NCI-H446 (cell line): ENCODE measurements at regions not wholly inside any gene's neighbourhood (a gene's known extent, or its start where the extent isn't known, plus 50 kb on each side); places are given as distances from the start of the nearest gene placed in this dataset.
"Not testable (repeated sequence)": the region's sequence is repeated elsewhere in the genome, so short reads cannot be mapped to it uniquely, and the experiment has no call there.

ENCODE experiments used
- DNase-seq, 2 experiments: peaks; one replicate each; lab custom pipeline; 2025; lab: John Stamatoyannopoulos, UW

GRCh38 chr2:60246583-60246982 lies 306.9 kb downstream of the BCL11A start:
- peak in 1 of 2 experiments; percentile 18 for DNase-seq

DNA sequence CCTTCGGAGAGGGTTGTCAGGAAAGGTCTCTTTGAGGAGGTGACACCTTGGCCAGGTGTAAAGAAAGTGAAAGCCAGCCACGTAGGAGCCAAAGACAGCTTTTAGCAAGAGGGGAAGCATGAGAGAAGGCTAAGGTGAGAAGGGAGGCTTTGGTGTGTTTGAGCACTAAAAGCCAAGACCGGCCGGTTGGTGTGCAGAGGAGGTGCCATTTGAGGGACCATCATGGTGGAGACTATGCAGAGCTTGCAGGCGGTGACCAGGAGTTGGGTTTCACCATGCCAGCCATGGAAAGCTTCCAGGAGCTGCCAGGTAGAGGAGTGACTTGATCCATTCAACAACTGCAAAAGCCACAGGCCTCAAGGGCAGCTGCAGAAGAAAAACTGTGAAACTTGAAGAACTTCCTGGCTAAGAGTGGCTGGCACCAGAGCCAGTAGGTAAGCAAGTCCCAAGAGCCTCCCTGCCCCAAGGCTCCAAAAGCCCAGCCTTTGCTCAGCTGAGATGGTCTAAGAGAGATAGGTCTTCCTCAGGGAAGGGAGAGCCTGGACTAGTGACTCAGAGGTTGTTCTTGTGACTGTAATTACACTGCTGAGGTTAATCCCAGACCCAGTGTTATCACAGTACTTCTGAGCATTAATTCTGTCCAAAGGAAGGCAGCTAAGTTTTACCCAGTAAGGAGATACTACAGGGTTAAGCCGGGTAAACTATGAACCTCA lies 319.0 kb downstream of the BCL11A start:
- DNase-seq = no peak

DNA sequence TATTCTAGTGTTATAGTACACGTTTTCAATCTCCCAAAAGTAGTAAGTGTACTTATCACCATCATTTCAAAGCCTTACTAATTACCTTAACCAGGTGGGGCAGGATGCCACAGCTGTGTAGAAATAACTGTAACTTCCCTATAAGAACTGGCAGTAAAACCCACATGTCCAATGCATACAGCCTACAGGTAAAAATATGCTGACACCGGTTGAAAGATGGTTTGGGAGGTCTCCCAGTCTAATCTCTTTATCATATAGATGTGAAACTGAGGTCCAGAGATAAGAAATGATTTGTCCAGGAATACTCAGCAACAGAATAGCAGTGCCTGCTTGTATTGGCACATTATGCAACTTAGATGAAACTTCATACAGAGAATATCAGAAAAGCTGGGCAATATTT lies 322.9 kb downstream of the BCL11A start:
- no peak for DNase-seq

GRCh38 chr2:60230037-60230436 lies 323.4 kb downstream of the BCL11A start:
- no peak for DNase-seq

GRCh38 chr2:60226943-60227342 lies 326.5 kb downstream of the BCL11A start:
- DNase-seq = no peak

DNA sequence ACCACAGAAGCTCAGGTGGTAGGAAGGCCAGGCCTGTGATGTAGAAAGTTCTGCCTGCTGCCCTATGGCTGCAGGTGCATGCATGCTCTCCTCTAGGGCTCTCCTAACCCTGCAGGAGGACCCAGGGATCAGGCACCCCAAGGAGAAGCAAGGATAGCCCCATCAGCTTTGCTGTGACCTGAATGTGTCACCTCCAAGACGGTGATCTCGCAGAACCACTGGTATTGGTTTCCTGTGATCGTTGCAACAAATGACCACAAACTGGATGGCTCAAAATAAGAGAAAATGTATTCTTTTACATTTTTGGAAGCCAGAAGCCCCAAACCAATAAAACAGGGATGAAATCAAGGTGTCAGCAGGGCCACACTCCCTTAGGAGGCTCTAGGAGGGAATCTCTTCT lies 327.3 kb downstream of the BCL11A start:
- no peak for DNase-seq

- no peak for DNase-seq
These were observed 329.6 kb downstream of the BCL11A start for GRCh38 chr2:60223859-60224258.

DNA sequence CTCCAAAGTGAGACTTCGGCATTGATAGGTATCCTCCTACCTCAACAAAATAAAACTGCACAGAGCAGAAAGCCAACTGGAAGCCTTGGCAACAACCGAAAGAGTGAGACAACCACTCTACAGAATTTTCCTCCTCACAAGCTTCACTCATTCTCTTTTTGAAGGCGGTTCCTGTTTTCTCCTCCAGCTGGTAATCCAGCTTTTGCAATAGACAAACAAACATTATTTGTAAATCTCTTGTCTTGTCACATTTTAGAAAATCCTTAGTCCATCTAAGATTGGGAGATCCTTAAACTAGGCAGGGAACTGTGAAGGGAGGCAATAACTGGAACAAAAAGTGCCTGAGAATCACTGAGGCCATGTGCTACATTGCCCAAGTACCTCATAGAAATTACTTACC lies 332.4 kb downstream of the BCL11A start:
- no peak for DNase-seq

DNA sequence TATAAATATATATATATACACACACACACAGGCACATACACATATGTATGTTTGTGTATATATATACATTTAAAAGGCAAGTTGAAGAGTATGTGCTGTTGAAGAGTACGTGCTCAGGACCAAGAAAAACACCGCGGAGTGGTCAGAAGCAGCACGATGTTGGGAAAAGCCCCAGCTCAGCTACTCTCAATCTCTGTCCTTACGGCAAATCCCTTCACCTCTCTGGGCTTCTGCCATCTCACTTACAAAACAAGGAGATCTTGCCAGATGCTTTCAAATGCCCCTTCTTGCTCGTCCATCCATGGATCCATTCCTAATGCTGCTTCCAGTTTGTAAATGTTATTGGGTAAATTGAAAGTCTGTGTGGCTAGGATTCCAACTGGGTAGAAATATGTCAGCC lies 333.9 kb downstream of the BCL11A start:
- DNase-seq = peak in 1 of 2 experiments; percentile 27

DNA sequence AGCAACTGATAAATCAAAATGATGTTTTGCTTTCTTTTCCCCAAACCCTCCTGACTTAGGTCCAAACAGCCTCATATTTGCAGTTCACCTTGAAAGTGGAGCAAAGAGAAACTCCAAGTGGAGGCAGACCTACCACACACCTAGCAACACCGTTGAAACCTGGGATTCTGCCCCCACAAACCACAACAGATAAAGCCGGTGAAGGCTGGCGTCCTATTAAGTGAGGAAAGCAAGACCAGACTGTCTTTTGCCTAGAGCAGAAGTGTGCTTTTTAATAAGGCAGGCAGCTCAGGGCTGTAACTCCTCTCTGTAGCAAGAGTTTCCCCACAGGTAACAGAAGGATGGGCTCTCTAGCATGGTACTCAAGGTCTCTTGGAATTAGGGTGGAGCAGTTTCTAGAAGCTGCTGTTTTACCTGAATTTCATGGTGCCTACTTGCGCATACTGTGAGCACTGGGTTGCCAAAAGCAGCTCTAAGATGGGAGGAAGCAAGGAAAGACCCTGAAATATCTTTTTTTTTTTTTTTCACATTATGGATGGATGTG lies 336.9 kb downstream of the BCL11A start:
- DNase-seq = no peak

- DNase-seq = peak in 1 of 2 experiments; percentile 25
These were observed 338.0 kb downstream of the BCL11A start for GRCh38 chr2:60215386-60215901.

DNA sequence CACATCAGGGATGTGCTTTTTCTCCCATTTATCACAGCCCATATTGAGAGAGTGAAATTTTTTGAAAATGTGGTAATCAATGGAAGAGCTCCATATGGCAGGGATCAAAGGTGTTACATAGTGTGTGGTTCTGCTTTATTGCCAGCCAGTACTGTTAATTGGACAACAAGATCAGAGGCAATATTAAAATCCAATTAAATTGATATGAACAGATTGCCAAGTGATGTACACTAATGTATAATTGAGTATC lies 338.9 kb downstream of the BCL11A start:
- DNase-seq = no peak

DNA sequence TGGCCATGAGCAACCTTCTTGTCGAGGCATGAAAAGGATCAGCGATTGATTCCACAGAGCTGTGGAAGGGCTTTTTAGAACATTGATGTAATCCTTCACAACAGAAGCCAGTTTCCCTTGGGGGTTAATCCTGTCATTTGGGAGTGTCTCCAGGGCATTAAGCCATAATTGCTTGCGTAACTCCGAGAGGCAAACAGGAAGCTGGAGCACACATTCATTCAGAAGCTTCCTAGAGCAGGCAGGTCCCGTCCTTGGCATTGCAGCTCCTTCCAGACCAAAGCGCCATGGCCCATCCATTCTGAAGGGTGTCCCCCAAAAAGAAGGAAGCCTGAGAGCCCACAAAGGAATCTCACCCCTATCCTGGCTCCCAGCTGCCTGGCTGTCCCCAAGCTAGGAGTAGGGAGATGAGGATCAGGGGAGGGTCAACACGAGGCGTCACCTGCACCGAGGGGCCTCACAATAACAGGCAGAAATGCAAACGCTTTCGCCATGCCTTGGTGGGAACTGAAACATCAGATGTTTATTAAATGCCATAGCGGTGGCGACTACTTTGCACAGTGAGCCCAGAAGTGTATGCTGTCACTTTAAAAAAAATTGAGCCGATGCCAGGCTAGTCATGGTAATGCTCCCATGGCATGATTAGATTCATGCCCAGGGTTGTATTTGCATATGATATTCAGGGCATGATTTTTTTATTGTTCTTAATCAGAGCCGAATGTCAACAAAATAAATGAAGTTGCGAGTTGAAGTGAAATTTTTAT lies 339.4 kb downstream of the BCL11A start:
- peak; percentile 25 to 61 for DNase-seq

- no peak for DNase-seq
These were observed 341.1 kb downstream of the BCL11A start for GRCh38 chr2:60212181-60212945.

- not testable (repeated sequence) for DNase-seq
These were observed 364.4 kb downstream of the BCL11A start for GRCh38 chr2:60189006-60189405.

- no peak for DNase-seq
These were observed 378.2 kb downstream of the BCL11A start for GRCh38 chr2:60175290-60175689.

GRCh38 chr2:60174146-60174545 lies 379.3 kb downstream of the BCL11A start:
- DNase-seq = no peak

DNA sequence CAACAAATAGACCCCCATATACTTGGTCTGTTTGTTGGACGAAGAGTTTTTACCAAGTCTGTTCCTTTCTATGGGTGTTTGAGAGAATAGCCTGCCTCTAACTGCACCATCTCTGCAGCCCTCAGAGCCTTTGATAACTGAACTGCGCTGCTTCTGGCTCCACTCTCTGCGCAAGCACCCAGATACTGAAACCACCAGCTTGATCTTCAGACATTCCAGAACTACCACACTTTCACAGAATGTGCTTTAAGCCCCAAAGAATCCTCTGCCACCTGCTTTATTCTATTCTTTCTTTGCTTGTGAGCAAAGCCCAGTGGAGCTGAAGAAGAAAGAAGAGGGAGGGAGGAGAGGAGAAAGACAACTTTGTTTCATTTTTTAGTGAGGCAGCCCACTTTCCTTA lies 380.7 kb downstream of the BCL11A start:
- DNase-seq = no peak

DNA sequence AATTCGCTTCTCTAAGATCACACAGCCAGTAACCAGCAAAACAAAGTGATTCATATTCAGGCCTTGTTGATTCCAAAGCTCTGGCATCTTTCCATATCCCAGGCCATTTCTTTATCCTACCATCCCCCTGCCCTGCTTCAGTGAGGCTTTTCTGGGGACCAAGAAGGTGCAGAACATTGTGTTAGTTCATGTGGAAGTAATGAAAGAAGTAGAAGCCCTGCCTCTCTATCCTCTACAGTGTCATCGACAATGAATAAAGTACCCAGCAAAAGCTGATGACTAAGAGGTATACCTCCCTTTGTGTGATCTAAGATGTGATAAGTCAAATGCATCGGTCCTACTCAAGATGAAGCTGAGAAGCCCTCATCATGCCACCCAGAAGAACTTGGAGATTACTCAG lies 383.2 kb downstream of the BCL11A start:
- DNase-seq = no peak

GRCh38 chr2:60168247-60168646 lies 385.2 kb downstream of the BCL11A start:
- no peak for DNase-seq

DNA sequence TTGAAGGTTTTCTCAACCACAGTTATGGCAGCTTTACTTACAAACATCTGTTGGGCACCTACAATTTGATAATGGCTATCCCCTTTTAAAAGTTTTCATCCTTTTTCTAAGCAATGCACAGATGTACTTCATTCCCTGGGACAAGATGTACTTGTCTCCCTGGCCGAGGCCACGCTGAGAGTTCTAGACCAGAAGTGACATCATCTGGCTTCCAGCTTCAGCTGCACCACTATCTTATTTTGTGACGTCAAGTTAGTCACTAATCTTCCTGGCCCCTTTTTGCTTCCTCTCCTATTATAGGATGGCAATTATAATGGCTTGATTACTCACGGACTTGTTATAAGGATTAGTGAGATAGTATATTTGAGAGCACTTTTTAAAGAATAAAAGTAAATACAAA lies 386.4 kb downstream of the BCL11A start:
- no peak for DNase-seq

GRCh38 chr2:60163691-60164090 lies 389.8 kb downstream of the BCL11A start:
- DNase-seq = no peak

DNA sequence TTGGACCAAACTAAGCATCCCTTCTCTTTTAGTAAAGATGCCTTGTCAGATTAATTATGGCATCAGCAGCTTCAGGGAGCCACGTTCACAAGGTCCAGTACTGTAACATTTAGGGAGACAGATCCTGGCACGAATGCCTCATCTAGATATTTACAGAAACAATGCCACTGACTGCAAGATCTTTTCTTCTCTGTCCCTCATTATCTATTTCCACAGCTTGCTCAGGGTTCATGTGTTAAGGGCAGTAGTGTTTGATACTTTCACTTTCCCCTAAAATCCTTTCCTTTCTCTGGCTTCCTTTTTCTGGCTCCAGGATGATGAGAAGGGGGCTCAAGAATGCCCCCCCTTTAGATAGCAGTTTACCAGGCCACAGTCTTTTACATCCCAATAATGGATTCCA lies 393.9 kb downstream of the BCL11A start:
- no peak for DNase-seq
